HL-60 (cell line): ENCODE measurements at regions not wholly inside any gene's neighbourhood (a gene's known extent, or its start where the extent isn't known, plus 50 kb on each side); places are given as distances from the start of the nearest gene placed in this dataset.

ENCODE experiments used
- DNase-seq, 2 experiments: peaks; one replicate each; pipeline ENCODE4 v3.0.0-alpha.2; 2010 to 2020; ENCODE audit warnings: low read depth in 1 of 2, low spot score in 1 of 2
- H3K27ac ChIP-seq: fragments of 250-450 bp; sonication (Bioruptor Pico); replicated peaks from 2 replicates; pipeline ENCODE4 v1.5.1; 2020; ENCODE audit warnings: mild to moderate bottlenecking, moderate library complexity
- H3K27me3 ChIP-seq: fragments of 250-450 bp; sonication (Bioruptor Pico); 2 replicates; pipeline ENCODE4 v1.5.1; 2021; ENCODE audit warnings: mild to moderate bottlenecking, moderate library complexity; ENCODE audit not compliant: insufficient read depth, poor library complexity, severe bottlenecking
- H3K4me3 ChIP-seq: replicated peaks from 2 replicates; pipeline ENCODE4 v1.5.1; 2011; ENCODE audit warnings: mild to moderate bottlenecking, control low read depth, low read length; ENCODE audit not compliant: insufficient read depth
- GABPA ChIP-seq: IDR thresholded peaks from 2 replicates; pipeline ENCODE4 v1.6.1; 2012; ENCODE audit warnings: low read depth
- POLR2AphosphoS5 ChIP-seq: IDR thresholded peaks from 2 replicates; pipeline ENCODE4 v1.6.1; 2012; ENCODE audit warnings: low read depth
- REST ChIP-seq: IDR thresholded peaks from 2 replicates; pipeline ENCODE4 v1.6.1; 2012; ENCODE audit warnings: low read depth; ENCODE audit not compliant: insufficient replicate concordance
- SPI1 ChIP-seq: IDR thresholded peaks from 2 replicates; pipeline ENCODE4 v1.6.1; 2012; ENCODE audit warnings: low read depth, mild to moderate bottlenecking, borderline replicate concordance
- TF ChIP-seq, protein P1 (sequence below): IDR thresholded peaks from one replicate; pipeline ENCODE4 v1.5.1; 2011; ENCODE audit warnings: low read length, control low read depth, inconsistent platforms; ENCODE audit not compliant: insufficient read depth

DNA sequence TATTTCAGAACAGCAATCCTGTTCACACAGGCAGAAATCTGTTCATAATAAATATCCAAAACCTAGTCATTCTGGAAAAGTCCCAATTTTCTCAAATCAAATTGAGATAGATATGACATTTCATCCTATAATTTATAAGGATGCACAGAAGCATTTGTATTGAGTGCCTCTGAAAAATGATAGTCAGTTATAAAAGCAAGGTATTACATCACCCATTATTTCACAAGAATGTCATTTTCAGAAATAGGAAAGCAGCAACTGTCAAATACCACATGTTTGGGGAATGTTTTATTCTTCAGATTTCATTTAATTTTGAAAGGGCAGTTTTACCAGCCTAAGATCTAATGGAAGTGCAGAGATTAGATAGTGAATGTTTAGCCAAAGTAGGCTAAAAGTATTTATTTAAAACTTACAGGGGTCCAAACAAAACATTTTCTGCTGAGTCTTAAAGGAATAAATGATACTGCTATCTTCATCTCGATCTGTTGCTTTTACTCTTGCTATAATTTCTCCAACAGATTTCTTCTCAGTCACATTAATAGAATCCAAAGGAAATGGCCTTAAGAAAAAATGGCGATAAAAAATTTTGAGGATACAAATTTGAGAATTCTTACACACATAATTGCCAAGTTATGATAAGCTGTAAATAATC lies 185.8 kb downstream of the HGF start:
- Histone ChIP-seq H3K27me3 (no peaks in the 10 kb centered on the region), H3K4me3 (no peak overlapping the region), H3K27ac (peak overlapping the region; percentile 36)
- no peak for DNase-seq
- TF ChIP-seq, protein P1, sequence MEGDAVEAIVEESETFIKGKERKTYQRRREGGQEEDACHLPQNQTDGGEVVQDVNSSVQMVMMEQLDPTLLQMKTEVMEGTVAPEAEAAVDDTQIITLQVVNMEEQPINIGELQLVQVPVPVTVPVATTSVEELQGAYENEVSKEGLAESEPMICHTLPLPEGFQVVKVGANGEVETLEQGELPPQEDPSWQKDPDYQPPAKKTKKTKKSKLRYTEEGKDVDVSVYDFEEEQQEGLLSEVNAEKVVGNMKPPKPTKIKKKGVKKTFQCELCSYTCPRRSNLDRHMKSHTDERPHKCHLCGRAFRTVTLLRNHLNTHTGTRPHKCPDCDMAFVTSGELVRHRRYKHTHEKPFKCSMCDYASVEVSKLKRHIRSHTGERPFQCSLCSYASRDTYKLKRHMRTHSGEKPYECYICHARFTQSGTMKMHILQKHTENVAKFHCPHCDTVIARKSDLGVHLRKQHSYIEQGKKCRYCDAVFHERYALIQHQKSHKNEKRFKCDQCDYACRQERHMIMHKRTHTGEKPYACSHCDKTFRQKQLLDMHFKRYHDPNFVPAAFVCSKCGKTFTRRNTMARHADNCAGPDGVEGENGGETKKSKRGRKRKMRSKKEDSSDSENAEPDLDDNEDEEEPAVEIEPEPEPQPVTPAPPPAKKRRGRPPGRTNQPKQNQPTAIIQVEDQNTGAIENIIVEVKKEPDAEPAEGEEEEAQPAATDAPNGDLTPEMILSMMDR = no peak
- TF ChIP-seq REST (no peak), SPI1 (no peak), GABPA (no peak), POLR2AphosphoS5 (no peak)

DNA sequence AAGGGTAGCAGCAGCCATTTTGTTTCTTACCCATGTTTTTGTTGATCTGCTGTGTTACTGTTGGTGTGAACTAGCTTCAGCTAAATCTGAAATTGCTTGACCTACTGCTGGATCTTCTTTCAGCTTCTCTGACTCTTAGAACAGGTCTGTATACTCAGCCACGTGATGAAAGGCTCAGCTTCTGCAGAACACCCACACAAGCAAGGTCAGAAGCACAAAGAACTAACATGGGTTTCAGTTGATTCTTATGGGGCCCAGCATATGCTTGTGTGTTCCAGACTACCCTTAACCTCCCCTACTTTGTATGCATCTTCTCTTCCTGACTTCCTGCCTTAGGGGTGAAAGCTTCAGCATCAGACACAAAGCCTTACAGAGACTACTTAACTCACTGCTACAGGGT lies 186.8 kb downstream of the HGF start:
- Histone ChIP-seq H3K27me3 (no peaks in the 10 kb centered on the region), H3K27ac (no peak overlapping the region), H3K4me3 (no peak overlapping the region)
- TF ChIP-seq, protein P1 = no peak
- TF ChIP-seq POLR2AphosphoS5 (no peak), SPI1 (no peak), REST (no peak), GABPA (no peak)
- no peak for DNase-seq

DNA sequence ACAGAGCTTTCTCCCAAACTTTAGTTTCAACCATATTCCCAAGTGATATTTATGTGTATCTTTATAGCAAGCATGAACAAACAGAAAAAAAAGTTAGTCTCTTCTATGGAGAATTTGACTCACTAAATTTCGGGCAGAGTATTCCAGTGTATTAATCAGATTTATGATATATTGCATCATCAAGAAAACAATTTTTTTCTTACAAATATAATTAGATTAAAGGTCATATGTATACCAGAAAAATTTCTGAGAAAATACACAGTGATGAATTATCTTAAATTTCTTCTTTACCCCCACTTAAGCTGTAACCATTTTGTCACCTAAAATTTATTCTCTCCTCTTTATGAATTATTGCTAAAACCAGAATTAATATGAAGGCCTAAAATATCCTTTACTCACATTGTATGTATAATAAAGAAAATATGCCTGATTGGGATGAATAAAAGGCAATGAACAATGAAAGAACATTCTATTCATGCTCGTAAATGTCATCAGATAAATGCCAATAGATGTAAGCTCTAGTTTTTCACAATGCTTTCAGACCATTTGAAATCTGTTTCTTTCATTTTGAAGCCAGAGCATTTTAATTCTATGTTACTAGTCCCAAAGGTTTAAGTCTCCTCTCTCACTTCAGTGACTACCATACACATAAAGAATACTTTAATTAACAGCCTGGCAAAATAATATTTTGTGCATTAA lies 192.1 kb downstream of the HGF start:
- no peak for TF ChIP-seq SPI1
- DNase-seq = no peak
- Histone ChIP-seq H3K4me3 (no peak overlapping the region), H3K27ac (no peak overlapping the region), H3K27me3 (no peaks in the 10 kb centered on the region)

DNA sequence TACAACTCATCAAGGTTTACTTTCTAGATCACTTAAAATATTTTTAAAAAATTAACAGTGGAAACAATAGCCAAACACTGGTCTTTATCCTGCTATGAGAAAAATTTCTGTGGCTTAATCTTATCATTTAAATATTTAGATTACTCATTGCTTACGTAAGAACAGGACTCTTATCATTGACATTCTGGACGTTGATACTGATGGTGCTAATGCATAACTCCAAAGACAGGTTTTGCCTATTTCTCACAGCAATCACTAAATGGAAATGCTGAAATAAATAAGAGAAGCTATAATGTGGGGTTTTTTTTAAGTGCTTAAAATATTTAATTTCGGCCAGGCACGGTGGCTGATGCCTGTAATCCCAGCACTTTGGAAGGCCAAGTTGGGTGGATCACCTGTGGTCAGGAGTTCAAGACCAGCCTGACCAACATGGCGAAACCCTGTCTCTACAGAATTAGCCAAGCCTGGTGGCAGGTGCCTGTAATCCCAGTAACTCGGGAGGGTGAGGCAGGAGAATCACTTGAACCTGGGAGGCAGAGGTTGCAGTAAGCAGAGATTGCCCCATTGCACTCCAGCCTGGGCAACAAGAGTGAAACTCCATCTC lies 195.0 kb downstream of the HGF start:
- no peak overlapping the region for H3K27ac ChIP-seq

More for the DNA sequence above, 195.0 kb downstream of the HGF start:
- Histone ChIP-seq H3K27me3 (no peaks in the 10 kb centered on the region), H3K4me3 (no peak overlapping the region)
- no peak for TF ChIP-seq GABPA
- TF ChIP-seq, protein P1 = no peak
- no peak for TF ChIP-seq POLR2AphosphoS5
- no peak for TF ChIP-seq SPI1
- no peak for TF ChIP-seq REST
- no peak for DNase-seq
